Muscle of arm (tissue), 1 donor: ENCODE measurements at regions not wholly inside any gene's neighbourhood (a gene's known extent, or its start where the extent isn't known, plus 50 kb on each side); places are given as distances from the start of the nearest gene placed in this dataset.
"Not testable (repeated sequence)": the region's sequence is repeated elsewhere in the genome, so short reads cannot be mapped to it uniquely, and the experiment has no call there.

ENCODE experiments used
- DNase-seq: peaks from one replicate; pipeline ENCODE4 v3.0.0-alpha.2; 2013

DNA sequence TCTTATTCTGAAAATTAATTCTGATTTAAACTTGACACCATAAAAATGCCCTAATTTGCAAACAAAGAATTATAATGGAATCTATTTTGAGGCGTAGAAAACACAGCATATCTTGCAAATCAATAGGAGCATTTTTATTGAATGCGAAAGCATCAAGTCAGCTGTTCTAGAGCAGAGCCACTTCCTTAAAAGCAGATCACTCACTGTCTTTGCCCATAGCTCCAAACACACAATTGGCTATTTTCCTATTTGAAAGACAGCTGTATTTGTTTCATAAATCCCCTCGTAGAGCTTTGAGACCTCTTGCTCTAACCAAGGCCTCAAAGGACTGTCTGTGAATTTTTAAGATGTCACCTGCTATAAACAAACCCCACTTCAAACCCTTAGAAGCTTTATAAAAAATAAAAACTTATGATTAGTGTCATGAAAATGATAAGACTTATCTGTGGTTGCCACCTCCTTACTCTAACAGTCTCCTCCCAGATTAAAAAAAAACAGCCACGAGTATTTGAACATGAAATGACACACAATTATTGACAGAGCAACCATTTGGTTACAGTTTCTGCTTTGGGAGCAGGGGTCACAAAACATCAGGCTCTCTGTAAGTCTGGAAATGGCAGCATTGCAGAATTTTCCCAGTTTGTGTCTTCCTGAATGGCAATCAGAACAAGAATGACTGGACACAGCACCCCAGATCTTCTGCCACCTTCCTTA, 75.6 kb upstream of the RASEF start:
- no peak for DNase-seq

GRCh38 chr9:83133316-83133715, 70.4 kb upstream of the RASEF start:
- no peak for DNase-seq

DNA sequence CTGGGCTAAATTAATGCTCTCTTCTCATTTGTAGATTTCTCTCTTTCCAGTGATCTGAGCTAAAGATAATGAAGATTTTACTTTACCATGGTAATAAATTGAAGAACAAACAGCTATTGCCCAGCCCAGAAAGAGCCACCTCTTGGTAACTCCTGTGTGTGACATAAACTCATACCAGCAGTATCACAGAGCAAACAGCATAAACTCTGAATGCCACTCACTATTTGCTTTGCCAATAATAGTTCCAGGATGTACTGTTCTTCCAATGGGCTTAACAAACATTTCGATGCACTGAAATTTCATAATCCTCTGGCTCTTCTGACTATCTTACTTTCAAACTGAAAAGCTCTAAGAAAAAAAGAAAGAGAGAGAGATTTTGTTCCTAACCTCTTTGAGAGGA, 69.8 kb upstream of the RASEF start:
- DNase-seq = no peak

DNA sequence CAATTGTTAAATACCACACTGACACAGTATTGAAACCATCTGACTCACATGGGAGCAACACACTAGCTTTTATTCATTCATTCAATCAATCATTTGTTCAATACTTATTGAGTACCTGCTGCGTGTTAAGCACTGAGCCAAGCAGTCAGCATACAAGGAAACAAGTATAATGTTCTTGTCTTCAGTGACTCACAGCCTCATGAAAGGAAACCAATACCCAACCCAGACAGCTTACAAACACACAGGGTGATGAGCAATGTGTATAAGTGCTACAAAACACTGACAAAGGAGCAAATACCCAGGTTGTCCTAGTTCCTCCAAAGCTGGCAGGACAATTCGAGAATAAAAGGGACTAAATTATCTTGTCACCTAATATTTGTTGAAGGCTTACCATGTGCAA, 67.6 kb upstream of the RASEF start:
- no peak for DNase-seq

GRCh38 chr9:83125671-83126070, 62.7 kb upstream of the RASEF start:
- no peak for DNase-seq

GRCh38 chr9:83119873-83120272, 56.9 kb upstream of the RASEF start:
- DNase-seq = no peak

GRCh38 chr9:83116026-83116425, 53.1 kb upstream of the RASEF start:
- no peak for DNase-seq

DNA sequence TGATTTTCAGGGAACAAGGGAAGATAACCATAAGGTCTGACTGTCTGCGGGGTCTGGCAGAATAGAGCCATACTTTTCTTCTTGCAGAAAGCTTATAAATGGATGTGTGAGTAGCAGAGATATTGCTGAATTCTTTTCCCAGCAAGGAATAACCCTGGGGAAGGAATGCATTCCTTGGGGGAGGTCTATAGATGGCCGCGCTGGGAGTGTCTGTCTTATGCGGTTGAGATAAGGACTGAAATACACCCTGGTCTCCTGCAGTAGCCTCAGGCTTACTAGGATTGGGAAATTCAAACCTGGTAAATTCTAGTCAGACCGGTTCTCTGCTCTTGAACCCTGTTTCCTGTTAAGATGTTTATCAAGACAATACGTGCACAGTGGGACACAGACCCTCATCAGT, 50.5 kb upstream of the RASEF start:
- DNase-seq = not testable (repeated sequence)
